GM19397 (cell line): ENCODE measurements at regions not wholly inside any gene's neighbourhood (a gene's known extent, or its start where the extent isn't known, plus 50 kb on each side); places are given as distances from the start of the nearest gene placed in this dataset.
"Not testable (repeated sequence)": the region's sequence is repeated elsewhere in the genome, so short reads cannot be mapped to it uniquely, and the experiment has no call there.

ENCODE experiments used
- ATAC-seq: cut with Tn5 transposase; IDR thresholded peaks from one replicate; pipeline ENCODE4 v1.9.1; 2021; ENCODE audit warnings: mild to moderate bottlenecking, moderate library complexity; ENCODE audit not compliant: unreplicated experiment

DNA sequence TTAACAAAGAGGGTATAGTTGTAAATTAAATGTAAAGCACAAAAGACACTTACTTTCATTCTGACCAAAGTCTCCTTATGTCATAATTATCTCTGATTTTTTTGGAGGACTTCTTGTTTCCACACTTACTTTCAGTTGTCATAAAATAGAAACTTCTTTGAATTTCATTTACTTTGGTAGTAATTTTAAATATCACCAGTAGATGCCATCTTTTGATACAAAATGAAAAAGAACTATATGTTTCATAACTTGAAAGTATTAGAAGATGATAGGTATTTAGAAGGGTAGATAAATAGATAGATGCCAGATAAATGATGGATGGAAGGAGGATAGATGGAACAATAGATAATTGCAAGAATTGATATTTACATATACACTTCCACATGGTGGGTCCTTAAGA lies 1865.3 kb upstream of the CDH9 start:
- ATAC-seq, result no peak

DNA sequence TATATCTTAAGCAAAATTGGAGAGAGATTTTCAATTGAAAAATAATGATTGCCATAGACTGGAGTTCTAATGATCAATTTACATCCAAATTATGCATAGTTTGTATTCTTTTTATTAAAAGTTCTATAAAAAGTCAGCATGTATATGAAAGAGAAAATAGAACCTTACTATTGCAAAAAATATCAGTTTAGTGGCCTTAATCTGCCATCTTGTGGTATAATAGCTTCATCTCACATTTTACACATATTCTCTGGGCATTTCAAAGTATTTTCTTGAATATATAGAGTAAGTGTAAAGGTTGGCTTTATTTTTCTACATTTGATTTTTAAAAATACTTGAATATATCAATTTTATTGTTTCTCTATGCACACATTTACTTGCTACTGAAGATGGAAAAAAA lies 1858.6 kb upstream of the CDH9 start:
- ATAC-seq, result no peak

DNA sequence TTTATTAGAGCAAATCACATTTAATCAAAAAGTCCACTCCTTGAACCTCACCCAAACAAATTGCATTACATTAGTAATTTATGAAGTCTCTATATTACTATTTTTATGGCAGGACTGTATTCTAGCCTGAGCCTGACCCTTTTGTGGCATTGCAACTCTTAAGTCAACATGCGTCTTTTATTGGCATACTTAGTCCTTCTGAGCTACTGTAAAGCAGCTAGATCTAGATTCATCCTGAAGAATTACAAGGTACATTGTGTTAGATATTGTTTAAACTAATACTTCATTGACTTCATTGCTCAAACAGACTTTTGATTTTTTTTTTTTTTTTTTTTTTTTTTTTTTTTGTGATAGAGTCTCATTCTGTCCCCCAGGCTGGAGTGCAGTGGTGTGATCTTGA lies 1842.5 kb upstream of the CDH9 start:
- no peak for ATAC-seq

DNA sequence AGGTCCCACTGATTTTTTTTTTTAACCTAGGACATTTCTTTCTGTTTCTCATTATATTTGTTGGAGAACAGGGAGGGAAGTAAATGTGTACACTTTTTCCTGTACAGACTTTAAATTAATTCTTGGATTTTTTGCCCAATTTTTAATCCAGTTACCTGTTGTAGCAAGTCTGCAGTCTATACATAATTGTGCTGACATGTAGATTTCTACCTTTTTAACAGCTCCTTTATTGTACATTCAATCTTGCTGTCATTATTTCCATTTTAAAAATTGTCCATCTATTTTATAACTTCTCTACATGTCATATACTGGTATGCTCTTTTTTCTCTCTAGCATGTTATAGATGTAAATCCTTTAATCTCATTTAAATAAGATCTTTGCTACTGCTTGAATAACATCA lies 1838.7 kb upstream of the CDH9 start:
- no peak for ATAC-seq

DNA sequence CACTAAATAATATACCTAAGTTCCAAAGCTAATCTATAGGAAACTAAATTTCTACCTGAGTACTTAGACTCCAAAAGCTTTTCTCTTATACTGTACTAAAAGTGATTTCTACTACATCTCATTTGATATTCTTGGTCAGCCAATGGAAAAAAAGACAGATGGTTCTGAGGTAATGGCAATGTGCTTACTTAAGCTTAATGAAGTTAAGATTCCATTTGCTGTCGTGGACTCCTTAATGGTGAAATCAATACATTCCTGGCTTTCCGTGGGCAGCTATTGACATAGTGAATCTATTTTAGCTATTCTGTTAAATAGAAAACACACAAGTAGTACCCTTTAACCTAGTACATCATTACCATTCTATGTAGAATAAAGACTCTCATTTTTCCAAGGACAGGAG lies 1825.6 kb upstream of the CDH9 start:
- no peak for ATAC-seq

DNA sequence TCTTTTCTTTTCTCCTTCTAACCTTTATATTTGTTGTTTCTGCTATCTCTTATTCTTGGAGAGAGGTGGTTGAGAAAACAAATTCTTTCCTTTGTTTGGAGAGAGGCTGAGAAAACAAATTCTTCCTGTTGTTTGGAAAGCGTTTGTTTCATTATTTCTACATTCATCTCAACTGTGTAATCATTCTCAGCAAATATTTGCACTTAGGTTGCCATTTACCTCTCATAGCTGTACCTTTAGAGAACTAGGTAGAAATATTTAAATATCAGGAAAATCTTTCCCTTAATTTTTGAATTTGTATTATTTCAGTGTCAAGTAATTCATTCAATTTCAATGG lies 1824.4 kb upstream of the CDH9 start:
- no peak for ATAC-seq

DNA sequence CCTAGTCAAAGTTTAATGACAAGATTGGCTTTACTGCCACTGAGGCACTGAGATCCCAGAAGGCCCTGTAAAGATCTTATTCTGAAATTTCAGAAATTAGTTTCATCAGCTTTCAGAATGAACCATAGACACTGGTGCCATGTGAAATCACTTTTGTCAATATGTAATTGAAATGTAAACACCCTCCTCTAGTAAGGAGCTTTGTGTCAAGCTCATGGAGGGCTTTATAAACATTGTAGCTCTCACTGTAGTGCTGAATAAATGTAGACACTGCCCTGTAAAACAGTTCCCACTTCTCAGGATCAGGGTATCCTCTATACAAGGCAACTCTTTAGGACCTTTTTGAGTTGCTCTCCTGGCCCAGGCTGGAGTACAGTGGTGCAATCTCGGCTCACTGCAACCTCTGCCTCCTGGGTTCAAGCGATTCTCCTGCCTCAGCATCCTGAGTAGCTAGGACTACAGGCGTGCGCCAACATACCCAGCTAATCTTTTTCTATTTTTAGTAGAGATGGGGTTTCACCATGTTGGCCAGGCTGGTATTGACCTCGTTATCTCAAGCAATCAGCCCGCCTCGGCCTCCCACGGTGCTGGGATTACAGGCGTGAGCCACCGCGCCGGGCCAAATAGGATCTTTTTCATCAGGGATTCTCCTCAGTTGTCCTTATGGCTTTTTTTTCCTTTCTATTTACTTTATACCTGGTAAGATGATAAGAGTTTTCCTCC lies 1823.9 kb upstream of the CDH9 start:
- no peak for ATAC-seq

DNA sequence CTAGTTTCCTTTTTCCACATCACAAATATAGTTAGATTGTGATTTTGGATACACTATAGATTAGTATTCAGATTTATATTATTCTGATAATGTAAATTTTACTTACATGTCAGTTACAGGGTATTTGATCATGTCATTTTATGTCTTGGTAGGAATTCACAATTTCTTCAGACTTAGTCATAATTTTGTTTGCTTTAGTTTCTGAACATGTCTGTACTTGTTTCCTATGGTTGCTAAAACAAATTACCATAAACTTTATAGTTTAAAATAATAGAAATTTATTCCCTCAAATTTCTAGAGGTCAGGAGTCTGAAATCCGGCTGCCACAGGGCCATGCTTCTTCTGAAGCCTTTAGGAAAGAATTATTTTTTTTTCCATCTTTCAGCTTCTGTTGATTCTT lies 1817.2 kb upstream of the CDH9 start:
- no peak for ATAC-seq

- ATAC-seq, result no peak
Measured at GRCh38 chr5:28850320-28850921, 1812.0 kb upstream of the CDH9 start.

DNA sequence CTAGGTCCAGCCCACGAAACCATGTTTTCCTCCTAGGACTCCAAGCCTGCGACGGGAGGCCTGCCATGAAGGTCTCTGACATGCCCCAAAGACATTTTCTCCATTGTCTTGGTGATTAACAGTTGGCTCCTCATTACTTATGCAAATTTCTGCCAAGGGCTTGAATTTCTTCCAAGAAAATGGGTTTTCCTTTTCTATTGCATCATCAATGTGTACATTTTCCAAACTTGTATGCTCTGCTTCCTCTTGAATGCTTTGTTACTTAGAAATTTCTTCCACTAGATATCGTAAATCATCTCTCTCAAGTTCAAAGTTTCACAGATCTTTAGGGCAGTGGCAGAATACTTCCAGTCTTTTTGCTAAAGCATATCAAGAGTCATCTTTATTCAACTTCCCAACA lies 1792.7 kb upstream of the CDH9 start:
- no peak for ATAC-seq

- no peak for ATAC-seq
Measured at GRCh38 chr5:28823231-28823630, 1784.8 kb upstream of the CDH9 start.

DNA sequence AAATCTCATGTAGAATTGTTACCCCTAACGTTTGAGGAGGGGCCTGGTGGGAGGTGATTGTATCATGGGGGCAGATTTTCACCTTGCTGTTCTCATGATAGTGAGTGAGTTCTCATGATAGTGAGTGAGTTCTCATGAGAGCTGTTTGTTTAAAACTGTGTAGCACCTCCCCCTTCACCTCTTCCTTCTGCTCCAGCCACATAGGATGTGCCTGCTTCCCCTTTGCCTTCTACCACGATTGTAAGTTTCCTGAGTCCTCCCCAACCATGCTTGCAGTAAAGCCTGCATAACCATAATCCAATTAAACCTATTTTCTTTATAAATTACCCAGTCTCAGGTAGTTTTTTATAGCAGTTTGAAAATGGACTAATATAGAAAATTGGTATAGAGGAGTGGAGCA lies 1783.7 kb upstream of the CDH9 start:
- ATAC-seq, result no peak

DNA sequence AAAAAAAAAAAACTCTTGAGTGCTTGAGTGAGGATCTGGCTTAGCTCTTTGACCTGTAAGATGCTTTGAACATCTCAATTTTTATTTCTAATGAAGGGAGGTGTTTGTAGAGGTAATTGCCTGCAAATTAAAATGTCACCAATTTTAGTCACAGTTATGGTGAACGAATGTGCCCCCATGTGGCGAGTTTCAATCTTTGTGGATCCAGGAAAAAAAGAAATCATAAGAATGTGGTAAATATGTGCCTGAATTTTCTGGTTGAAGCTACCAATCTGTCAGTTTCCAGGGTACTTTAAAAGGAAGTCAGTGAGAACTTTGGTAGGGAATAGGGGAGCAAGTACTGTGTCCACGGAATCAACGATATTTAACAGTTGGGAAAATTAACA lies 1772.4 kb upstream of the CDH9 start:
- ATAC-seq, result no peak

DNA sequence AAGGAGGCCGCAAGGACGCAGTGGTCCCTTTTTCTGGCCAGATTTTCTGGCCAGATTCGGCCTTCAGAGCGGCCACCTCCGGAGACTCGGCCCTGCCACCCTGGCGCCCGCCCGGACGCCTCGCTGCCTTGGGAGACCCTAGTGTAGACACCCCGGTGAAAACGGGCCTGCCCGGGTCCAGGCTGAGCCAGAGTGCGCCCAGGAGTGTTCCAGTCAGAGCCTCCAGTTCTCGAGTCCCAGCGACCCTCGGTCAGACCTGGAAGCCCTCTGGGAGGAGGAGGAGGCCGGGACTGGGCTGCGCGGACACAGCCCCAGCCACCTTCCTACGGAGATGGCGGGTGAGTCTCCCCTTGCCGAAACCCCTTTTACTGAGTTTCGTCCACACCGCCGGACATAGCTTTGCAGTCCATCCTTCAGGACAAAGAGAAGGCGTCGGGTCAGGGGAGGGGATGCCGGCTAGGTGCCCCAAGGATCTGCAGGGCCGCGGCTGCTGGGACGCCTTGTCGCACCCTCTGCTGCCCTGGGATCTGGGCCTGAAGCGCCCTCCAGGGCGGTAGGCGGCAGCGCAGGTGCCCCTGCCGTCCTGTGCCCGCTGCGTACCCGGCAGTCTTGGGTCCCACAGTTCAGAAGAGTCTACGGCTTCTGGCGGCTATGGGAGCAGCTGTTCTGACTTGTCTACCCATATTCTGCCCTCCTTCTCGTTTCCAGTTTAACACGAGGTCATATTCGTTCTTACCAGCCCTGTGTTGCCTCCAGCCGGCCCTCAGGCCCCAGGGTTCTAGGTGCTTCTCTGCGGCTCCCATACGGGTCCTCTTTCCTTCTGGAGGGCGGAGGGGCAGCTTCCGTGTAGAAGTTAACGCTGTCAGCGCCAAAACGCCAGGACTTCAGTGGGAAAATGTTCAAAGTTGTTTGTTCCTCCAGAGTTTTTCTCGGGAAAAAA lies 1771.7 kb upstream of the CDH9 start:
- ATAC-seq, result no peak

DNA sequence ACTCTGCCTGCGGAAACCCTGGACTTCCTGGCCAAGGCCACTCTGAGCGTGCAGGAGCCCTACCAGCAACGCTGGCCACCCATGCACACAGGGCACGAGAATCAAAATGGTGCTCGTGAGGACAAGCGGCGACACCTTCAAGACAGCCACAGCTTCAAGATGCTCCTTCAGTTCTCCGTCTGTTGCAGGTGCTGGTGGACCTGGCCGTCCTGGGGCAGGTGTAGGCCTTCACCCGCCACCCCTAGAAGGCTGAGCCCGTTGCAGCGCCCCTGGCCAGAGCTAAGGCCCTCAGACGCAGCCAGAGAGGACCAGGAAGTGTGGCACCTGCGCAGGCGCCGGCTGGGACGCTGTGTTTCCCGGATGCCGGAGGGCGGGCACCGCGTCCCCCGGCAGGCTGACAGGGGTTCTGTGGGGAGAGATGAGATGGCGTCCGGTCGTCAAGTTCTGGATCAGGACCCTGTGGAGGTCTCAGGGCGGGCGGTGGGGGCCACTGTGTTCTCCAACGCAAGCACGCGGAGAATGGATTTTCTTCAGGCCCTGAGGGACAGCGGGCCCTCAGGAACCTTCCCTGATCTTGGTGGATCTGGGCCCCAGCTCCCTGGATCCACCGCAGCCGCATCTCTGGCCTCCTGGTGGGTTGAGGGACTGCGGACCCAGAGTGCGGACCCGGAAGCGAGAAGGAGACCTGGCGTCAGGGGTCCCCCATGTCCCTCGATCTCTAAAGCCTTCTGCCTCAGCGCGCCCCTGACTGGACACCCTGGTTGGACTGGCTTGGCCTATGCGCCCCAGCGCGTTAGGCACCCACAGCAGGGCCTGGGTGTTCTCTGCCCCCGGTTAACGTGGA lies 1770.8 kb upstream of the CDH9 start:
- no peak for ATAC-seq

- no peak for ATAC-seq
Measured at GRCh38 chr5:28807195-28807729, 1768.9 kb upstream of the CDH9 start.

GRCh38 chr5:28799035-28799434 lies 1760.6 kb upstream of the CDH9 start:
- not testable (repeated sequence) for ATAC-seq

DNA sequence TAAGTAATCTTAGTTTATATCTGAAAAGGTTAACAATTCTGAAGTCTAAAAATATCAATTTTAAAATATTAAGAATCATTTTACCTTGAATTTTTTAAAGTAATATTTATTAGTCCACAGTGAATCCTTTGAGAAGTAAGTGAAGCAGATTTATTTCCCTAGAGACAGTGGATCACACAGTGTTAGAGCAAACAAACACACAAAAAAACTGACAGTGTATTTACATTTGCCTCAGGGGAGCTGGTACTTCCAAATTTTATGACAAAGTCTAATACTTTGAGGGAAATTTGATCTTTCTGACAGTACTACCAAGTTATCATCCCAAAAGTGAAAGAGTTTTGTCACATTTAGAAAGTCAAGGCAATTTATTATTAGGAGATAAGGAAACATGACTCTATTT lies 1750.6 kb upstream of the CDH9 start:
- ATAC-seq, result no peak

- ATAC-seq, result no peak
Measured at GRCh38 chr5:28780083-28780692, 1741.8 kb upstream of the CDH9 start.

DNA sequence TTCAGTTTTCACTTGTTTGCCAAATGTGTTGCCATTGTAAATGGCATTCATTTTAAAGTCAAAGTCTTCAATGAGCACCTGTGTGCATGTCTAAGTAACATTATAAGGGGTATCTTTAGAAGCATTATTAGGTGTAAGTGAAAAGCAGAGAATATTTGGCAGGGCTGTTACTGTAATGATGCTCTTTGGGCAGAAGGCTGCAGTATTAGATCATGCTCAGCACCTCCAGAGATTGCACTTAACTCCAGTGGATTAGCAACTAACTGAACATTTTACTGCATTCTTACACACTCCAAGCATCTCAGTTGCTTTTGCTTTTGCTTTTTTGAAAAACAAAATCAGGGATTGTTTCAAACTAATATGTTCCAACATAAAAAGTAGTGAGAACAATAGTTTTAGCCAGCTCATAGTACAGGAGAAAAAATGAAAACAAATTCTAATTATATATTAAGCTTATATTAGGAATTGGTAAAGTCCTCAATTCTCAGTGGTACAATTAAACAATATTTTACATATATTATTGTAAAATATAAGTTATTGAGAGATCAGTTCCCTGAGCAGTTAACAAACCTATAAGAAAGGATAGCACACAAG lies 1740.9 kb upstream of the CDH9 start:
- ATAC-seq, result no peak
